ENCODE measurements at regions not wholly inside any gene's neighbourhood (a gene's known extent, or its start where the extent isn't known, plus 50 kb on each side); places are given as distances from the start of the nearest gene placed in this dataset.

DNA sequence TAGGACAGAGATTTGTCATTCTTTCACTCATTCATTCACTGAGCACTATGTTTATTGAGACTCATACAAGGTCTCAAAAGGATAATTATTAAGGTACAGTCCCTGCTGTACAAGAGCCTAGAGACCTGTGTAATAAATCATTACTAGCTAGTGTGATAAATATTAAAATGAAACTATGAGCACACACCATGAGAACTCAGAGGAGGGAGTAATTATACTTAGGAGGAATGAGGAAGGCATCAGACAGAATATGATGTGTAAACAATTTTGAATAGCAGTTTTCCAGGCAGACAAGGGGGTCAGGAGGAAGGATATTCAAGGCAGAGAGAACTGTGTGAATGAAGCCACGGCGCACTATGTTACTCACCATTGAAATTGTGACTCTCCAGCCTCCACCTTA, 300.8 kb upstream of the ISX start:
- TF ChIP-seq, protein P1, sequence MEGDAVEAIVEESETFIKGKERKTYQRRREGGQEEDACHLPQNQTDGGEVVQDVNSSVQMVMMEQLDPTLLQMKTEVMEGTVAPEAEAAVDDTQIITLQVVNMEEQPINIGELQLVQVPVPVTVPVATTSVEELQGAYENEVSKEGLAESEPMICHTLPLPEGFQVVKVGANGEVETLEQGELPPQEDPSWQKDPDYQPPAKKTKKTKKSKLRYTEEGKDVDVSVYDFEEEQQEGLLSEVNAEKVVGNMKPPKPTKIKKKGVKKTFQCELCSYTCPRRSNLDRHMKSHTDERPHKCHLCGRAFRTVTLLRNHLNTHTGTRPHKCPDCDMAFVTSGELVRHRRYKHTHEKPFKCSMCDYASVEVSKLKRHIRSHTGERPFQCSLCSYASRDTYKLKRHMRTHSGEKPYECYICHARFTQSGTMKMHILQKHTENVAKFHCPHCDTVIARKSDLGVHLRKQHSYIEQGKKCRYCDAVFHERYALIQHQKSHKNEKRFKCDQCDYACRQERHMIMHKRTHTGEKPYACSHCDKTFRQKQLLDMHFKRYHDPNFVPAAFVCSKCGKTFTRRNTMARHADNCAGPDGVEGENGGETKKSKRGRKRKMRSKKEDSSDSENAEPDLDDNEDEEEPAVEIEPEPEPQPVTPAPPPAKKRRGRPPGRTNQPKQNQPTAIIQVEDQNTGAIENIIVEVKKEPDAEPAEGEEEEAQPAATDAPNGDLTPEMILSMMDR (optimal IDR thresholded peaks at IDR 0.05 in 1 of 3, IDR thresholded peaks at IDR 0.05 in 1 of 3, conservative IDR thresholded peaks at IDR 0.05 in 1 of 3; ENCODE audit: extremely low read depth in 1 of 3, insufficient read depth in 2 of 3, low read length in 3 of 3) = no peak
- TF ChIP-seq EZH2 (IDR thresholded peaks at IDR 0.05; ENCODE audit: low read length) = no peak

All from keratinocyte (primary cell).